Gastrocnemius medialis (tissue), 4 donors: ENCODE measurements at regions not wholly inside any gene's neighbourhood (a gene's known extent, or its start where the extent isn't known, plus 50 kb on each side); places are given as distances from the start of the nearest gene placed in this dataset.

ENCODE experiments used
- POLR2A ChIP-seq, 2 donors: fragments of 450-650 bp; IDR thresholded peaks; one replicate each; pipeline ENCODE4 v1.6.1; 2017; ENCODE audit warnings: antibody characterized with exemption in 2 of 2, mild to moderate bottlenecking in 2 of 2, moderate library complexity in 2 of 2
- TF ChIP-seq, protein P1 (sequence below), 5 experiments: fragments of 450-650 bp in 3 of 5; fragments of 200-600 bp in 2 of 5; sonication (generic) in 2 of 5; IDR thresholded peaks in 4 of 5; conservative IDR thresholded peaks in 1 of 5; 1 replicate in 4 of 5; 2 replicates in 1 of 5; pipeline ENCODE4 v1.5.1; 2016 to 2019; ENCODE audit warnings: antibody characterized with exemption in 5 of 5, mild to moderate bottlenecking in 3 of 5, moderate library complexity in 3 of 5

DNA sequence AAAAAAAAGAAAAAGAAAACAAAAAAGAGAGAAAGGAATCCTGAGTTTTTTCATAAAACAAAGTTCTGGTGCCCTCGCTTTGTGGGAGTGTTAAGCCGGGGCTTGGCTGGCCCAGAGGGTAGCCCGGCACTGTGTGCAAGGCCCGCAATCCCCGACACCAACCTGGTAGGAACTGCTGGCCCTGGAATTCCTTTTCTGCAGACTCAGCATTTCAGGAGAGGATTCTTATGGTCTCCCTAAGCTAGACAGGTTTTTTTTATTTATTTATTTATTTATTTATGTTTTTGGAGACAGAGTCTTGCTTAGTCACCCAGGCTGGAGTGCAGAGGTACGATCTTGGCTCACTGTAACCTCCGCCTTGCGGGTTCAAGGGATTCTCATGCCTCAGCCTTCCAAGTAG is 238.8 kb downstream of the PDCD6IP start:
- TF ChIP-seq, protein P1, sequence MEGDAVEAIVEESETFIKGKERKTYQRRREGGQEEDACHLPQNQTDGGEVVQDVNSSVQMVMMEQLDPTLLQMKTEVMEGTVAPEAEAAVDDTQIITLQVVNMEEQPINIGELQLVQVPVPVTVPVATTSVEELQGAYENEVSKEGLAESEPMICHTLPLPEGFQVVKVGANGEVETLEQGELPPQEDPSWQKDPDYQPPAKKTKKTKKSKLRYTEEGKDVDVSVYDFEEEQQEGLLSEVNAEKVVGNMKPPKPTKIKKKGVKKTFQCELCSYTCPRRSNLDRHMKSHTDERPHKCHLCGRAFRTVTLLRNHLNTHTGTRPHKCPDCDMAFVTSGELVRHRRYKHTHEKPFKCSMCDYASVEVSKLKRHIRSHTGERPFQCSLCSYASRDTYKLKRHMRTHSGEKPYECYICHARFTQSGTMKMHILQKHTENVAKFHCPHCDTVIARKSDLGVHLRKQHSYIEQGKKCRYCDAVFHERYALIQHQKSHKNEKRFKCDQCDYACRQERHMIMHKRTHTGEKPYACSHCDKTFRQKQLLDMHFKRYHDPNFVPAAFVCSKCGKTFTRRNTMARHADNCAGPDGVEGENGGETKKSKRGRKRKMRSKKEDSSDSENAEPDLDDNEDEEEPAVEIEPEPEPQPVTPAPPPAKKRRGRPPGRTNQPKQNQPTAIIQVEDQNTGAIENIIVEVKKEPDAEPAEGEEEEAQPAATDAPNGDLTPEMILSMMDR (IDR thresholded peaks at IDR 0.05 in 4 of 5, conservative IDR thresholded peaks at IDR 0.05 in 1 of 5): no peak
- TF ChIP-seq POLR2A (IDR thresholded peaks at IDR 0.05): no peak
